Keratinocyte (primary cell): ENCODE measurements at regions not wholly inside any gene's neighbourhood (a gene's known extent, or its start where the extent isn't known, plus 50 kb on each side); places are given as distances from the start of the nearest gene placed in this dataset.

Source experiments
- DNase-seq: peaks from one replicate; pipeline ENCODE4 v3.0.0-alpha.2; 2011; ENCODE audit warnings: low read depth, missing footprints, low spot score
- FAIRE-seq: peaks from 2 replicates; lab custom pipeline; 2011; peaks lifted over from hg19 to GRCh38; lab: Jason Lieb, UNC
- H2AFZ ChIP-seq: 2 replicates; pipeline ENCODE4 v1.6.0; 2012; ENCODE audit warnings: low read length, control low read depth, inconsistent platforms; ENCODE audit not compliant: control insufficient read depth
- H3K27ac ChIP-seq: 2 replicates; pipeline ENCODE4 v1.5.1; 2011; ENCODE audit warnings: low read length; ENCODE audit not compliant: control insufficient read depth, insufficient read depth
- H3K27me3 ChIP-seq: 3 replicates; pipeline ENCODE4 v1.6.0; 2011; ENCODE audit warnings: low read length; ENCODE audit not compliant: control insufficient read depth, insufficient read depth; ENCODE audit errors: extremely low read depth
- H3K36me3 ChIP-seq, 2 experiments: 2 replicates in 1 of 2; 3 replicates in 1 of 2; pipeline ENCODE4 v1.5.1; 2011; ENCODE audit warnings: low read length in 2 of 2, mild to moderate bottlenecking in 1 of 2; ENCODE audit not compliant: control insufficient read depth in 2 of 2, insufficient read depth in 2 of 2; ENCODE audit errors: extremely low read depth in 1 of 2
- H3K4me1 ChIP-seq: 3 replicates; pipeline ENCODE4 v1.5.1; 2011; ENCODE audit warnings: low read length; ENCODE audit not compliant: control insufficient read depth, insufficient read depth; ENCODE audit errors: extremely low read depth
- H3K4me2 ChIP-seq: 3 replicates; pipeline ENCODE4 v1.6.0; 2011; ENCODE audit warnings: low read depth, low read length; ENCODE audit not compliant: control insufficient read depth, insufficient read depth; ENCODE audit errors: extremely low read depth
- H3K4me3 ChIP-seq, 3 experiments: fragments of 200-600 bp in 1 of 3; sonication (generic) in 1 of 3; 2 replicates in 2 of 3; 3 replicates in 1 of 3; pipeline ENCODE4 v1.5.1; 2011 to 2016; ENCODE audit warnings: low read length in 3 of 3, mild to moderate bottlenecking in 3 of 3, control low read depth in 2 of 3, inconsistent platforms in 1 of 3, low read depth in 1 of 3, mixed read lengths in 1 of 3, mixed run types in 1 of 3, moderate library complexity in 1 of 3; ENCODE audit not compliant: control insufficient read depth in 2 of 3, insufficient read depth in 2 of 3; ENCODE audit errors: extremely low read depth in 1 of 3
- H3K79me2 ChIP-seq: 2 replicates; pipeline ENCODE4 v1.6.0; 2012; ENCODE audit warnings: low read length; ENCODE audit not compliant: control insufficient read depth, insufficient read depth
- H3K9ac ChIP-seq: 3 replicates; pipeline ENCODE4 v1.6.0; 2011; ENCODE audit warnings: low read length; ENCODE audit not compliant: control insufficient read depth, insufficient read depth; ENCODE audit errors: extremely low read depth
- H3K9me1 ChIP-seq: 3 replicates; pipeline ENCODE4 v1.6.0; 2011; ENCODE audit warnings: low read length; ENCODE audit not compliant: control insufficient read depth, insufficient read depth; ENCODE audit errors: extremely low read depth
- H3K9me3 ChIP-seq: 2 replicates; pipeline ENCODE4 v1.5.1; 2012; ENCODE audit warnings: low read depth, low read length; ENCODE audit not compliant: control insufficient read depth
- H4K20me1 ChIP-seq: 3 replicates; pipeline ENCODE4 v1.6.0; 2011; ENCODE audit warnings: low read length; ENCODE audit not compliant: control insufficient read depth, insufficient read depth; ENCODE audit errors: extremely low read depth
- CTCF ChIP-seq, 3 experiments: IDR thresholded peaks in 1 of 3; conservative IDR thresholded peaks in 1 of 3; optimal IDR thresholded peaks in 1 of 3; 2 replicates in 2 of 3; 3 replicates in 1 of 3; pipeline versions ENCODE3 to v1.5.1; 2011; ENCODE audit warnings: low read length in 3 of 3, mild to moderate bottlenecking in 3 of 3, moderate library complexity in 2 of 3, control low read depth in 1 of 3, inconsistent platforms in 1 of 3; ENCODE audit not compliant: insufficient read depth in 2 of 3; ENCODE audit errors: extremely low read depth in 1 of 3
- EZH2 ChIP-seq: IDR thresholded peaks from one replicate; pipeline ENCODE4 v1.6.1; 2012; ENCODE audit warnings: inconsistent platforms, mild to moderate bottlenecking, low read length, moderate library complexity
- dilution Hi-C: fragments of 300-500 bp; cut with MboI; formaldehyde crosslinking; loops from one replicate; pipeline ENCODE4 v1.7.0; 2020; ENCODE audit warnings: low sequenced_read_pairs; ENCODE audit not compliant: extremely low pct_ligation_motif_present

GRCh38 chr6:101224751-101225150, 168.8 kb upstream of the GRIK2 start:
- Histone ChIP-seq H3K4me1 (no peaks in the 10 kb centered on the region), H3K36me3 (no peaks in the 10 kb centered on the region), H3K9me1 (no peaks in the 10 kb centered on the region), H2AFZ (no peak overlapping the region), H3K27me3 (no peaks in the 10 kb centered on the region), H3K27ac (no peak overlapping the region), H3K79me2 (no peaks in the 10 kb centered on the region), H3K9me3 (no peaks in the 10 kb centered on the region), H4K20me1 (no peaks in the 10 kb centered on the region), H3K4me2 (no peak overlapping the region), H3K4me3 (no peak overlapping the region), H3K9ac (no peak overlapping the region)
- dilution Hi-C loops: no loop called here
- DNase-seq: no peak
- TF ChIP-seq CTCF (optimal IDR thresholded peaks at IDR 0.05 in 1 of 3, IDR thresholded peaks at IDR 0.05 in 1 of 3, conservative IDR thresholded peaks at IDR 0.05 in 1 of 3; ENCODE audit: extremely low read depth in 1 of 3, insufficient read depth in 2 of 3, low read length in 3 of 3): no peak
- TF ChIP-seq EZH2: no peak
- FAIRE-seq: no peak

DNA sequence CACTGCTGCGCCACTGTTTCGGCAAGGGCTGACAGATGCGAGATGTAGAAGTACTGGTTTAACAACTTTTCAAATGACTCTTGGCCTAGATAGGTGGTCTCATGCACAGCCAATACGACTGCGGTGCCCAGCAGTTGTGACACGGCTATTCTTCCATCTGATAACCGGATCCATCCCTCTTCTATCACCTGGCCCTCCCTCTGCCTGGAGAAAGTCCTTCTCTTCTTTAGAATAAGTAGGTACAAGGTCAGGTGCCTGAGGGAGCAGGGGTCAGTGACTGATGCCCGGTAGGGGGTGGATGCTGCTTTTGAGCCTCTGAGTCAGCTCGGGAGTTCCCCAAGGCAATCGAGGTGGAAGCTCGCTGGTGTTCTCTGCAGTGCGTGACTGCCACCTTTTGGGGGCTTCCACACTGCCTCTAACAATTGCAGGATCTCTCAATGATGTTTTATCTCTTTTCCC, 166.8 kb upstream of the GRIK2 start:
- Histone ChIP-seq H3K27ac (no peak overlapping the region), H3K9me3 (no peaks in the 10 kb centered on the region), H3K36me3 (no peaks in the 10 kb centered on the region), H4K20me1 (no peaks in the 10 kb centered on the region), H3K79me2 (no peaks in the 10 kb centered on the region), H3K9me1 (no peaks in the 10 kb centered on the region), H3K4me2 (no peak overlapping the region), H3K9ac (no peak overlapping the region), H3K27me3 (no peaks in the 10 kb centered on the region), H3K4me3 (no peak overlapping the region), H3K4me1 (no peaks in the 10 kb centered on the region), H2AFZ (no peak overlapping the region)
- FAIRE-seq (no peak), DNase-seq (no peak)
- dilution Hi-C loops: no loop called here
- no peak for TF ChIP-seq EZH2
- peak in 1 of 3 experiments; percentile 4 for TF ChIP-seq CTCF (optimal IDR thresholded peaks at IDR 0.05 in 1 of 3, IDR thresholded peaks at IDR 0.05 in 1 of 3, conservative IDR thresholded peaks at IDR 0.05 in 1 of 3; ENCODE audit: extremely low read depth in 1 of 3, insufficient read depth in 2 of 3, low read length in 3 of 3)
